Mesothelial cell of epicardium (in vitro differentiated cells): ENCODE measurements at regions not wholly inside any gene's neighbourhood (a gene's known extent, or its start where the extent isn't known, plus 50 kb on each side); places are given as distances from the start of the nearest gene placed in this dataset.

Experiments
- DNase-seq, 2 experiments: peaks; one replicate each; pipeline ENCODE4 v3.0.0; 2021; ENCODE audit warnings: low spot score in 2 of 2; ENCODE audit not compliant: unreplicated experiment in 2 of 2
- H3K27ac Mint-ChIP-seq: 2 replicates; pipeline ENCODE4 v1.8.0; 2021; ENCODE audit warnings: mixed read lengths
- H3K27me3 Mint-ChIP-seq: 2 replicates; pipeline ENCODE4 v1.8.0; 2021; ENCODE audit warnings: low read depth, mixed read lengths
- H3K36me3 Mint-ChIP-seq: 2 replicates; pipeline ENCODE4 v1.8.0; 2021; ENCODE audit warnings: mixed read lengths
- H3K4me1 Mint-ChIP-seq: 2 replicates; pipeline ENCODE4 v1.8.0; 2021; ENCODE audit warnings: mixed read lengths
- H3K4me3 Mint-ChIP-seq: 2 replicates; pipeline ENCODE4 v1.8.0; 2021; ENCODE audit warnings: mild to moderate bottlenecking, moderate library complexity, mixed read lengths
- H3K9me3 Mint-ChIP-seq: 2 replicates; pipeline ENCODE4 v1.8.0; 2021; ENCODE audit warnings: mixed read lengths
- CTCF ChIP-seq: fragments of 200-600 bp; sonication (generic); IDR thresholded peaks from one replicate; pipeline ENCODE4 v1.5.0; 2021; ENCODE audit warnings: antibody characterized with exemption; ENCODE audit not compliant: unreplicated experiment

- H3K4me3 Mint-ChIP-seq, result no peak overlapping the region
- no peaks in the 10 kb centered on the region for H3K36me3 Mint-ChIP-seq
- peaks cover 8% of the 10 kb centered on the region for H3K9me3 Mint-ChIP-seq
- no peak for DNase-seq
- peaks cover 56% of the 10 kb centered on the region for H3K27me3 Mint-ChIP-seq
- no peak overlapping the region for H3K27ac Mint-ChIP-seq
- no peak for TF ChIP-seq CTCF
- H3K4me1 Mint-ChIP-seq, result no peaks in the 10 kb centered on the region
These were observed 84.1 kb upstream of the CDH13 start for GRCh38 chr16:82542714-82543113.

DNA sequence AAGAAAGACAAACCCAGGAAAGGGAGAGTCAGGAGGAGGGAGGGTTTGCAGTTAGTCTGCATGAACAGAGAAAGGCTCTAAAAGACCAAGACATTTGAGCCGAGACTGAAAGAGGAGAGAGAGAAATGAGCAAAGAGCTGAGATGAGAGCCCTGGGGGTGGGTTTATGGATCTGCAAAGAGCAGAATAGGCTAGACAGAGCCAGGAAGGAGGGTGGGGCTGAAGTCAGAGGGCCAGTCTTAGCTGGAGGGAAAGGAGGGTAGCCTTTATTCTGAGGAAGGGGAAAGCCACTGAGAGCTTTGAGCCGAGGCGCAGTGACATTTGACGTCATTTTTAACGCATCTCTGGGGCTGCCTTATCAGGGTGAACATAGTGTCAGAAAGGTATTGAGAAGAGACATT lies 85.7 kb upstream of the CDH13 start:
- Mint-ChIP-seq H3K4me3 (no peak overlapping the region), H3K4me1 (no peaks in the 10 kb centered on the region), H3K9me3 (peaks cover 8% of the 10 kb centered on the region), H3K27ac (no peak overlapping the region), H3K27me3 (peaks cover 41% of the 10 kb centered on the region), H3K36me3 (no peaks in the 10 kb centered on the region)
- no peak for TF ChIP-seq CTCF
- no peak for DNase-seq

DNA sequence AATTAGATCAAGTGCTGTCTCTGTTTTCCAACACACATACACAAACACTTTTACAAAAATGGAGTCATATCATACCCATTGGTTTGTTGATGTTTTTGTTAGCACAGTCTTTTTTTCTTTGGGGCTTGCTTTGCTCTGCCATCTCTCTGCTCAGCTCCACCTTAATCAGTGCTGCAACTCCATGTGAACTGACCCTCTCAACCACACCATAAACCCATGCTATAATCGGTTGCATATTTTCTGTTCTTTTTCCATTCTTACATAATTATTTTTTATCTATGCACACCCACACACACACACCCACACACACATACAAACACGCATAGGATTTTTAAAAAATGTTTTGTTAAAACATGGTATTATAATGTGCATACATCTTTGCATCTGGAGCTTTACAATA lies 91.0 kb upstream of the CDH13 start:
- Mint-ChIP-seq H3K9me3 (peaks cover 10% of the 10 kb centered on the region), H3K27ac (no peak overlapping the region), H3K27me3 (peaks cover 14% of the 10 kb centered on the region), H3K4me3 (no peak overlapping the region), H3K36me3 (no peaks in the 10 kb centered on the region), H3K4me1 (no peaks in the 10 kb centered on the region)
- TF ChIP-seq CTCF, result no peak
- DNase-seq, result no peak

- Mint-ChIP-seq H3K36me3 (no peaks in the 10 kb centered on the region), H3K4me1 (no peaks in the 10 kb centered on the region), H3K4me3 (no peak overlapping the region), H3K27ac (no peak overlapping the region), H3K9me3 (peaks cover 10% of the 10 kb centered on the region), H3K27me3 (peaks cover 12% of the 10 kb centered on the region)
- no peak for TF ChIP-seq CTCF
- DNase-seq, result no peak
These were observed 91.5 kb upstream of the CDH13 start for GRCh38 chr16:82535262-82535661.

DNA sequence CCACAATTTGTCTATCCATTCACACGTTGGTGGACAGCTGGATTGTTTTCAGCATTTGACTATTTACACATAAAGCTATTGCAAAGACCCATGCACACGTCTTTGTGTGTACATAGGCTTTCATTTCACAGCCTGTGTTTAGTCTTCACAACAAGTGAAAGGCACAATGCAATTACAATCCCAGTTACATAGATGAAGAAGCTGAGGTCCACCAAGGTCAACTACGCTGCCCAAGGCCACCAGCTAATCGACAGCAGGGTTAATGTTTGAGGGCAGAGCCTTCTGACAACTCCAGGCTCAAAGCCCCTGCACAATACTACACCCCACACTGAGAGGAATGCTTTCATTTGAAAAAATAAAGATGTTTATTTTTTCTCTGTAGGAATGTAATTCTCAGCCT lies 93.6 kb upstream of the CDH13 start:
- peaks cover 16% of the 10 kb centered on the region for H3K9me3 Mint-ChIP-seq
- DNase-seq, result no peak
- no peaks in the 10 kb centered on the region for H3K36me3 Mint-ChIP-seq
- H3K27me3 Mint-ChIP-seq, result peaks cover 2% of the 10 kb centered on the region
- no peak overlapping the region for H3K4me3 Mint-ChIP-seq
- no peaks in the 10 kb centered on the region for H3K4me1 Mint-ChIP-seq
- no peak for TF ChIP-seq CTCF
- H3K27ac Mint-ChIP-seq, result no peak overlapping the region

- H3K4me3 Mint-ChIP-seq, result no peak overlapping the region
- no peaks in the 10 kb centered on the region for H3K4me1 Mint-ChIP-seq
- peaks cover 17% of the 10 kb centered on the region for H3K9me3 Mint-ChIP-seq
- H3K27ac Mint-ChIP-seq, result no peak overlapping the region
- H3K36me3 Mint-ChIP-seq, result no peaks in the 10 kb centered on the region
- no peak for DNase-seq
- H3K27me3 Mint-ChIP-seq, result peaks cover 2% of the 10 kb centered on the region
- TF ChIP-seq CTCF, result no peak
These were observed 95.9 kb upstream of the CDH13 start for GRCh38 chr16:82530883-82531282.
